NCI-H2196 treated with DMSO at 0.1 percent for 48 hours (cell line): ENCODE measurements at regions not wholly inside any gene's neighbourhood (a gene's known extent, or its start where the extent isn't known, plus 50 kb on each side); places are given as distances from the start of the nearest gene placed in this dataset.
"Not testable (repeated sequence)": the region's sequence is repeated elsewhere in the genome, so short reads cannot be mapped to it uniquely, and the experiment has no call there.

Experiments used
- DNase-seq: peaks from one replicate; lab custom pipeline; 2025; ENCODE audit not compliant: unreplicated experiment; lab: John Stamatoyannopoulos, UW

- no peak for DNase-seq
These were observed 775.9 kb upstream of the CDH9 start for GRCh38 chr5:27814286-27814685.

- DNase-seq = no peak
These were observed 772.1 kb upstream of the CDH9 start for GRCh38 chr5:27810458-27810857.

GRCh38 chr5:27797220-27797619 is 758.8 kb upstream of the CDH9 start:
- no peak for DNase-seq

GRCh38 chr5:27788184-27788583 is 749.8 kb upstream of the CDH9 start:
- DNase-seq = no peak

- no peak for DNase-seq
These were observed 745.9 kb upstream of the CDH9 start for GRCh38 chr5:27784317-27784716.

GRCh38 chr5:27778121-27778520 is 739.7 kb upstream of the CDH9 start:
- no peak for DNase-seq

- no peak for DNase-seq
These were observed 735.2 kb upstream of the CDH9 start for GRCh38 chr5:27773636-27774035.

- DNase-seq = no peak
These were observed 734.8 kb upstream of the CDH9 start for GRCh38 chr5:27773166-27773565.

- DNase-seq = no peak
These were observed 731.5 kb upstream of the CDH9 start for GRCh38 chr5:27769748-27770402.

GRCh38 chr5:27748847-27749246 is 710.5 kb upstream of the CDH9 start:
- DNase-seq = no peak

- not testable (repeated sequence) for DNase-seq
These were observed 705.1 kb upstream of the CDH9 start for GRCh38 chr5:27743383-27743979.

- no peak for DNase-seq
These were observed 704.4 kb upstream of the CDH9 start for GRCh38 chr5:27742805-27743204.

GRCh38 chr5:27734838-27735237 is 696.5 kb upstream of the CDH9 start:
- DNase-seq = no peak

GRCh38 chr5:27733237-27733636 is 694.9 kb upstream of the CDH9 start:
- DNase-seq = no peak

GRCh38 chr5:27727254-27727653 is 688.9 kb upstream of the CDH9 start:
- no peak for DNase-seq

- no peak for DNase-seq
These were observed 684.0 kb upstream of the CDH9 start for GRCh38 chr5:27722337-27722736.

GRCh38 chr5:27708534-27708933 is 670.1 kb upstream of the CDH9 start:
- DNase-seq = no peak

GRCh38 chr5:27706832-27707231 is 668.4 kb upstream of the CDH9 start:
- DNase-seq = no peak

GRCh38 chr5:27705661-27706060 is 667.3 kb upstream of the CDH9 start:
- no peak for DNase-seq

GRCh38 chr5:27701931-27702903 is 663.8 kb upstream of the CDH9 start:
- DNase-seq = no peak

- no peak for DNase-seq
These were observed 662.1 kb upstream of the CDH9 start for GRCh38 chr5:27700526-27700925.

- DNase-seq = no peak
These were observed 644.2 kb upstream of the CDH9 start for GRCh38 chr5:27682600-27682999.
